GM03348 (cell line): ENCODE measurements at regions not wholly inside any gene's neighbourhood (a gene's known extent, or its start where the extent isn't known, plus 50 kb on each side); places are given as distances from the start of the nearest gene placed in this dataset.

Source experiments
- DNase-seq: peaks from one replicate; pipeline ENCODE4 v3.0.0; 2012; ENCODE audit warnings: low spot score

GRCh38 chr3:68306571-68306970, 625.8 kb downstream of the TAFA4 start:
- no peak for DNase-seq

GRCh38 chr3:68295457-68295856, 636.9 kb downstream of the TAFA4 start:
- DNase-seq = no peak

GRCh38 chr3:68290333-68290732, 635.9 kb upstream of the SUCLG2 start:
- no peak for DNase-seq

DNA sequence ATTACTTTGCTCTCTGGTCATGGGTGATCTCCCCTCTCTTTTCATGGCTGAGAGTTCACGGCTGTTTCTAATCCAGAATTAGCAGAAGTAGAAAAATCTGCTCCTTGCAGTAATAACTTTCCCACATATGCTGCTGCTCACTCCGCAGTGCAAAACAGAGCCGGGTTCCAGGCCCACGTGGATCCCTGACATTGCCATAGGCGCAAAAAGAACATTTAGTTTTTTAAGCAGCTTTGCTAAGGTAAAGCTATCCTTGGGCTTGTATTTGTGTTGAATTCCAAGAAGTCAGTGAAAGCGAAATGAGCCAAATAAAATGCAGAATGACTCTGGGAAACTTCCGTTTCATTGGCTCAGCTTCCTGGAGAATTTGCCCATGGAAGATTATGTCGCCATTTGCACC, 633.7 kb upstream of the SUCLG2 start:
- no peak for DNase-seq

DNA sequence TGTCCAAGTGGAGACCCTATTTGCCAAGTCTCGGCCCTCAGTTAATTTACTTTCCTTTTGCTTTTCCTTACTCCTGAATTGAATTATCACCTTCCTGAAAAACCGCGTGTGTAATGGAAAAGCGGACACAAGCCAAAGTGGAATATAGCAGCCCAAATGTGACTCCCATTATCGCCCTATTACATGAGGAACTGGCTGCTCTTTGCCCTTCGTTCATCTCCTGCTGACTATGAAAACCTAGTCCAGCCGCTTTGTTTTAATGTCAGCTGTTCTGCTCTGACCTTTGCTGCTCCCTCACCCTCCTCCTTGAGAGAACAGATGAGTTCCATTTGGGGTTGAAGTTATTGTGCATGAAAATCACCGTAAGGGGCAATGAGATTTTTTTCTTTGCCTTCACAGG, 632.7 kb upstream of the SUCLG2 start:
- DNase-seq = no peak

- no peak for DNase-seq
Measured at GRCh38 chr3:68274286-68274685, 619.9 kb upstream of the SUCLG2 start.

DNA sequence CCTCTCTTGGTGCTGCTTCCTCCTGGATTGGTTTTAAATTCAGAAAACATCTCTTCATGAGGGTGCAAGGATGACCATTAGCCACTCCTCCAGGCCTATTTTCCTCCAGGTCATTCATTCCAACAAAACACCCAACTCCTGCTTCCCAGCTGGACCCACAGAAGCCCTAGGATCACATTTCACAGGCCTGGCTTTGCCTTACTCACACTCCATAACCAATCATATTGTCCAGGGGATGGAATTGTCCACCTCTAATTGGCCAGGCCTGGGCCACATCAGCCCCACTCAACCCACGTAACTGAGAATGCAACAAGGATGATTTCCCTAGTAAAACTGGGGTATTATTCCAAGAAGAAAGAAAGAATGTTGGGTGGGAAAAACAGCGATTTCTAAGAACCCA, 616.7 kb upstream of the SUCLG2 start:
- DNase-seq = no peak

DNA sequence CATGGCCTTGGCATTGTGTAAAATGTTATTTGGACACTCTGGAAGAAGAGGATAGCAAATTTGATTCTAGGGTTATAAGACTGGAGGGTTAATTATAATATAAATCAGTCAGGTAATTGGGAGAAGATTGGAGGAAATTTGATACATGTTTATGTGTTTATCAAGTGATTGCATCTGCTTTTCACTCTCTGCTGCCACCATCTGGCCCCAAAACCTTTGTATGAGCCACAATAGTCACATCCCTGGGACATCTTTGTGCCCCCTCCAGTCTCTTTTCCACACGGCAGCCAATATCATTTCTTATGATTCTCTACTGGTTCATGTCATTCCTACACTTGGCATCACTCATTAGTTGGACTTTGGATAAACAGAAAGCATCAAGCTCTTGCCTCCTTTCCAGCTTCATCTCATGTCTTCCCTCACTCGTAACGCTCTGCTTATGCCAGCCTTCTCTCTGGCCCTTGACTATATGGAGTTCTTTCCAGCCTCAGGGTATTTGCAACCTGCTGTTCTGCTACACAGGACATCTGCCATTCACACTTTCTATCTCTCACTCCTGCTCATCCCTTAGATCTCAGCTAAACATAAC, 602.3 kb upstream of the SUCLG2 start:
- DNase-seq = no peak

GRCh38 chr3:68249265-68249664, 594.9 kb upstream of the SUCLG2 start:
- DNase-seq = no peak

DNA sequence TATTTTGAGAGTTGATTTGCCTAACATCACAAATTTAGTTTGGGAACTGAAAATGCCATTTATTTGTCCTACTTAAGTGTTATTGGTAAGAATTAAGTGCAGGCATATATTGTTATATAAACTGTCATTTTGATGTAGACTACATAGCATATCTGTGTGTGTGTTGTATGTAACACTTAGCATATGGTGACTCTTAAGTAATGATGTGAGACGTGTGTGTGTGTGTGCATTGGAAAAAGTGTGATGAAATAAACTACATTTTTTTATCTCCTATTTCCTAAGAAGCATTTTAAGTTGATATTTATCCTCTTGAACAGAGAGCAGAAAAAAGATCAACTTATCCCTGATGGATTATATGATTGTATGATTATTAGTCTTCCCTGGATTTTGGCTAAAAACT, 588.2 kb upstream of the SUCLG2 start:
- no peak for DNase-seq

GRCh38 chr3:68239542-68239941, 585.1 kb upstream of the SUCLG2 start:
- DNase-seq = no peak

- no peak for DNase-seq
Measured at GRCh38 chr3:68234076-68234780, 579.8 kb upstream of the SUCLG2 start.

- DNase-seq = no peak
Measured at GRCh38 chr3:68228856-68229255, 574.4 kb upstream of the SUCLG2 start.

DNA sequence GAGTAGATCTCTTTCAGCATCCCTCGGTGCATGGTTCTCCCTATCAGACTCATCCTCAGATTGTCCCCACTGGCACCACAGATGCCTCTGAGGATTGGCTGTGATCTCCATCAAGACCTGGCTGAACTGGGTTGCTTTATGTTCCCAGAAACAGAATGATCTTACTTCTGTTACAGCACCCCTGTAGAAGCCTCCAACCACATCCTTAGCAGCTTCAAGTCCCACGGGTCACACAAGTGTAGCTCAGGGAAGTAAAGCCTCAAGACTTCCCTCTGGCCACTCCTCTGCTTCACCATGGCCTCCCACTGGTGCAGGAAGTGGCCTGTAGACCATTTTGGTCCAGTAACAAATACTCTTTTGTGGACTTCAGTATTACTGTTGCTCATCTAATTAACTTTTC, 566.4 kb upstream of the SUCLG2 start:
- no peak for DNase-seq

- no peak for DNase-seq
Measured at GRCh38 chr3:68211637-68212036, 557.2 kb upstream of the SUCLG2 start.

DNA sequence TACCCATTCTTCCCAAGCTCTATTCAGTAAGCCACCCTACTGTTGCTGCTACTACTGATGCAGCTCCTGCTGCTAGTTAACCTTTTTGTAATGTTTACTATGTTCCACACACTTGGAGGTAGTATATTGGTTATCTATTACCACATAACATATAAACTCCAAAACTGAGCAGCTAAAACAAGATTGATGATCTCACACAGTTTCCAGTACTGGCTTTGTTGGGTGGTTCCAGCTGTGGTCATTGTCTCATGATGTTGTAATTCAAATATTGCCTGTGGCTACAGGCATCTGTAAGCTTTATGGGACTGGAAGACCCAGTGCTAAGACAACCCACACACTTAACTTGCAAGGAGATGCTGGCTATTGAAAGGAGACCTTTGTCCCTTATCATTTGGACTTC, 556.2 kb upstream of the SUCLG2 start:
- DNase-seq = no peak

DNA sequence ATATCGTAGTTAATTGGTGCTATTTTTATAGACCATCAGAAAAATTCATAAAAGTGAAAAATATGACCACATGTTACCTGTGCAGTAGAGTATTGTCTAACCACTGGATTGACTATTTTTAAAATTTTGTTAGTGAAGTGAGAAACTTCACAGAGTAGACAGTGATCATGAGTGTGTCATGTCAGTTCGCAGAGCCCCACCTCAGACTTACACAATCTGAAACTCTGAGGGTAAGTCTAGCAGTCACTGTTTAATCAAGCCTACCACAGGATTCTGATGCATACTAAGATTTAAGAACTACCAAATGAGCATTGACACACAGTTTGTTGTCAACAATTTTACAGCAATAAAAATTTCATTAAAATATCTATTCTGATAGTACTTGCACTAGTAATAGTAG, 552.9 kb upstream of the SUCLG2 start:
- no peak for DNase-seq

- no peak for DNase-seq
Measured at GRCh38 chr3:68206524-68207117, 552.2 kb upstream of the SUCLG2 start.

GRCh38 chr3:68186733-68187132, 532.3 kb upstream of the SUCLG2 start:
- no peak for DNase-seq

- DNase-seq = no peak
Measured at GRCh38 chr3:68176600-68176999, 522.2 kb upstream of the SUCLG2 start.

DNA sequence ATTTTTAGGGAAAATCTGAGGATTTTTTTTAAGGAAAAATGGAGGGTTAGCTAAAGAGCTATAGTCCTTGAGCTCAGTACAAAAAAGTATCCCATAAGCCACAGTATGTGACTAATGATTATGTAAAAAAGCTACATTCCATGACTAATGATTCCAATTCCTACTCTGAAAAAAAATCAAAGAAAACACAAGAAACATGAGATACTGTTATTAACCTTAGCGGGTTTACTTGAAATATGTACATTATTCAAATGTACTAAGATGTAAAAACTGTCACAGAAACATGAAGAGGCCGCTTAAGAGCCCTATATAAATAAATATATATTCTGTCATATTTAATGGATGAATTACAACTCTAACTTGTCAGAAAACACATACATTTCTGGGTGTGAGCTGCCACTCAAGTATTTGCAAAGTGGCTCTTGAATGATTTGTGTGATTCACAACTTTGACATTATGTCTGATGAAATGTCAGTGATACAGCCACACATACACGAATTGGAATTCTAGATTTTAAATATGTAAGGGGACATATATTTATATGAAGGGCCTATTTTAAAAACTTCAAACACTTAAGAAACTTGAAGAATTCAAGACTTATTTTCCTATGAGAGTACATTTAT, 518.7 kb upstream of the SUCLG2 start:
- no peak for DNase-seq

DNA sequence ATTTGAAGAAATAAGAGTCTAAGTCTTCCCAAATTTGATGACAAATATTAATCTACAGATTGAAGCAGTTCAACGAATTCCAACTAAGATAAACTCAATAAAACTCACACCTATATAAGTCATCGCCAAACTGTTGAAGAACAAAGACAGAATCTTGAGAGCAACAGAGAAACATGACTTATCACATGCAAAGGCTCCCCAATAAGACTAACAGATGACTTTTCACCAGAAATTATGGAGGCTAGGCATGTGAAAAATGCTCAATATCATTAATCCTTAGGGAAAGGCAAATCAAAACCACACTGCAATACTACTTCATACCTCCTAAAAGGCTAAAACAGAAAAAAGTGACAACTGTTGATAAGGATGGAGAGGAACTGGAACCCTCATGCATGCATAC, 517.6 kb upstream of the SUCLG2 start:
- DNase-seq = no peak

GRCh38 chr3:68163968-68164367, 509.6 kb upstream of the SUCLG2 start:
- DNase-seq = no peak
